22Rv1 (cell line): ENCODE measurements at regions not wholly inside any gene's neighbourhood (a gene's known extent, or its start where the extent isn't known, plus 50 kb on each side); places are given as distances from the start of the nearest gene placed in this dataset.

ENCODE experiments used
- CTCF ChIP-seq: fragments of 450-650 bp; IDR thresholded peaks from 2 replicates; pipeline ENCODE4 v1.5.1; 2017; ENCODE audit warnings: mild to moderate bottlenecking
- ZFX ChIP-seq: fragments of 450-650 bp; IDR thresholded peaks from 2 replicates; pipeline ENCODE4 v1.6.1; 2017; ENCODE audit warnings: antibody characterized with exemption, borderline replicate concordance

GRCh38 chr12:115166698-115167315, 482.8 kb upstream of the TBX3 start:
- TF ChIP-seq CTCF (no peak), ZFX (no peak)
